ENCODE measurements at regions not wholly inside any gene's neighbourhood (a gene's known extent, or its start where the extent isn't known, plus 50 kb on each side); places are given as distances from the start of the nearest gene placed in this dataset.
"Not testable (repeated sequence)": the region's sequence is repeated elsewhere in the genome, so short reads cannot be mapped to it uniquely, and the experiment has no call there.

DNA sequence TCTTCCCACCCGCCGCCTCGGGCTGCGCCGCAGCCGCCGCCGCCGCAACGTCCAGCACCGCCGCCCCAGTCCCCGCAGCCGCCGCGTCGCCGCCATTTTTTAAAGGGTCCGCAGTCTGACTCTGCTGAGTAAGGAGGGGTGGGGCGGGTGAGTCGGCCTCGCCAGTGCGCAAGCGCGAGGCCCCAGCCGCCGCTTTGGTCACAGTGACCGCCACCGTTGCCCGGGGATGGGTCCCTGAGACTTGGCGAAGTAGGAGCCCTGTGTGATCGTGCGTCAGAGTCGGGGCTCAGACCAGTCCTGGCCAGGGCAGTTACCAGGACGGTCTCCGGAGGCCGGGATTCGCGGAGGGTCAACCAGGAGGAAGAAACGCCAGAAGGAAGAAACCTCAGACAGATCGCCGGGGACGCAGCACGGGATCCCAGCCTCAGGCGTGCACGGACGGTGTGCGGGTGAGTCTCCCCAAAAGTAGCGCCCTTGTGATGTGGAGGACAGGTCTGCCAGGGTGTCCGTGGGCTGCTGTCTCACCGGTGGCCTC is 1414.2 kb upstream of the PCDH10 start:
- peaks cover 0 to 18% of the 10 kb centered on the region in 2 experiments for H3K9me3 ChIP-seq (ENCODE audit: control insufficient read depth in 1 of 2, insufficient read depth in 1 of 2, low read length in 2 of 2)

GRCh38 chr4:131738991-131739390 is 1410.1 kb upstream of the PCDH10 start:
- POLR2A ChIA-PET; H3K4me1 Mint-ChIP-seq (ENCODE audit: low read depth); H3K4me1 ChIP-seq (ENCODE audit: insufficient read depth, low read length); H3K4me3 Mint-ChIP-seq; ATAC-seq (ENCODE audit: poor library complexity); DNase-seq; intact Hi-C loops (cut with DNase I, micrococcal nuclease); H3K4me3 ChIP-seq (ENCODE audit: low read length); H3K27me3 Mint-ChIP-seq; H3K36me3 ChIP-seq (ENCODE audit: insufficient read depth, low read length); H3K27ac ChIP-seq (ENCODE audit: low read depth in 1 of 2, low read length in 2 of 2); H3K36me3 Mint-ChIP-seq (ENCODE audit: low read depth); H3K9me3 Mint-ChIP-seq; CTCF ChIA-PET; H3K27ac Mint-ChIP-seq; H3K27me3 ChIP-seq (ENCODE audit: control insufficient read depth in 1 of 2, insufficient read depth in 2 of 2, low read length in 2 of 2); H3K9me3 ChIP-seq (ENCODE audit: control insufficient read depth in 1 of 2, insufficient read depth in 1 of 2, low read length in 2 of 2): not testable (repeated sequence)

More for the DNA sequence above, 1414.2 kb upstream of the PCDH10 start:
- ATAC-seq (ENCODE audit: poor library complexity); H3K27me3 Mint-ChIP-seq; POLR2A ChIA-PET; H3K4me3 Mint-ChIP-seq; H3K27me3 ChIP-seq (ENCODE audit: control insufficient read depth in 1 of 2, insufficient read depth in 2 of 2, low read length in 2 of 2); H3K27ac Mint-ChIP-seq; H3K4me1 ChIP-seq (ENCODE audit: insufficient read depth, low read length); H3K36me3 ChIP-seq (ENCODE audit: insufficient read depth, low read length); H3K27ac ChIP-seq (ENCODE audit: low read depth in 1 of 2, low read length in 2 of 2); H3K9me3 Mint-ChIP-seq; H3K4me3 ChIP-seq (ENCODE audit: low read length); H3K4me1 Mint-ChIP-seq (ENCODE audit: low read depth); intact Hi-C loops (cut with DNase I, micrococcal nuclease); CTCF ChIA-PET; H3K36me3 Mint-ChIP-seq (ENCODE audit: low read depth): not testable (repeated sequence)
- peak in 2 of 14 experiments; percentile 8 to 50 for DNase-seq

DNA sequence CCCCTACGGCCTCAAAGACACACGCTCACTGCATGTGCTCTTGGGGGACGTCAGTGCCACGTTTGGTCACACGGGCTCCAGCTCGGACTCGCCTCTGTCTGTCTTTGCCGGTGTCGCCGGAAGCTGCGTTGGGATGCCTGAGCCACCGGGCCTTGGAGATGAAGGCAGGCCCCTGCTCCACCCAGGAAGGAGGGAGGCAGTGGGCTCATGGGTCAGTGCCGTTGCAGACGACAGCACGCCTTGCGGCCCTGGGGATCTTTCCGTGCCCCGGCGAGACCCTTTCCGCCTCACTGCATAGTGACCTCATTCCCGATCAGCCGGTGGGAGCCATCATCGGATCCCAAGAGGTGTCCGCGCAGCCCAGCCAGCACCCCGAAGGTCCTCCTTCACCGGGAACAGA is 1407.3 kb upstream of the PCDH10 start:
- DNase-seq; H3K27ac ChIP-seq (ENCODE audit: low read depth in 1 of 2, low read length in 2 of 2); H3K27ac Mint-ChIP-seq; H3K27me3 Mint-ChIP-seq; H3K4me3 ChIP-seq (ENCODE audit: low read length); H3K9me3 ChIP-seq (ENCODE audit: control insufficient read depth in 1 of 2, insufficient read depth in 1 of 2, low read length in 2 of 2); H3K36me3 Mint-ChIP-seq (ENCODE audit: low read depth); H3K36me3 ChIP-seq (ENCODE audit: insufficient read depth, low read length); ATAC-seq (ENCODE audit: poor library complexity); H3K9me3 Mint-ChIP-seq; POLR2A ChIA-PET; H3K4me1 Mint-ChIP-seq (ENCODE audit: low read depth); H3K27me3 ChIP-seq (ENCODE audit: control insufficient read depth in 1 of 2, insufficient read depth in 2 of 2, low read length in 2 of 2); H3K4me3 Mint-ChIP-seq; CTCF ChIA-PET; intact Hi-C loops (cut with DNase I, micrococcal nuclease); H3K4me1 ChIP-seq (ENCODE audit: insufficient read depth, low read length): not testable (repeated sequence)

- H3K4me1 Mint-ChIP-seq (ENCODE audit: low read depth); H3K9me3 ChIP-seq (ENCODE audit: control insufficient read depth in 1 of 2, insufficient read depth in 1 of 2, low read length in 2 of 2); H3K36me3 Mint-ChIP-seq (ENCODE audit: low read depth); H3K27me3 ChIP-seq (ENCODE audit: control insufficient read depth in 1 of 2, insufficient read depth in 2 of 2, low read length in 2 of 2); intact Hi-C loops (cut with DNase I, micrococcal nuclease); H3K27me3 Mint-ChIP-seq; CTCF ChIA-PET; H3K36me3 ChIP-seq (ENCODE audit: insufficient read depth, low read length); POLR2A ChIA-PET; H3K27ac ChIP-seq (ENCODE audit: low read depth in 1 of 2, low read length in 2 of 2); ATAC-seq (ENCODE audit: poor library complexity); H3K4me1 ChIP-seq (ENCODE audit: insufficient read depth, low read length); H3K27ac Mint-ChIP-seq; H3K4me3 Mint-ChIP-seq; H3K9me3 Mint-ChIP-seq; H3K4me3 ChIP-seq (ENCODE audit: low read length): not testable (repeated sequence)
- peak in 2 of 14 experiments; percentile 1 to 8 for DNase-seq
Measured at GRCh38 chr4:131742536-131743205, 1406.4 kb upstream of the PCDH10 start.

- H3K4me3 Mint-ChIP-seq; H3K36me3 ChIP-seq (ENCODE audit: insufficient read depth, low read length); CTCF ChIA-PET; H3K9me3 Mint-ChIP-seq; DNase-seq; H3K27ac ChIP-seq (ENCODE audit: low read depth in 1 of 2, low read length in 2 of 2); H3K36me3 Mint-ChIP-seq (ENCODE audit: low read depth); H3K27me3 Mint-ChIP-seq; H3K4me1 ChIP-seq (ENCODE audit: insufficient read depth, low read length); H3K4me3 ChIP-seq (ENCODE audit: low read length); POLR2A ChIA-PET; H3K9me3 ChIP-seq (ENCODE audit: control insufficient read depth in 1 of 2, insufficient read depth in 1 of 2, low read length in 2 of 2); H3K27ac Mint-ChIP-seq; H3K27me3 ChIP-seq (ENCODE audit: control insufficient read depth in 1 of 2, insufficient read depth in 2 of 2, low read length in 2 of 2); H3K4me1 Mint-ChIP-seq (ENCODE audit: low read depth); intact Hi-C loops (cut with DNase I, micrococcal nuclease); ATAC-seq (ENCODE audit: poor library complexity): not testable (repeated sequence)
Measured at GRCh38 chr4:131743348-131743747, 1405.7 kb upstream of the PCDH10 start.

DNA sequence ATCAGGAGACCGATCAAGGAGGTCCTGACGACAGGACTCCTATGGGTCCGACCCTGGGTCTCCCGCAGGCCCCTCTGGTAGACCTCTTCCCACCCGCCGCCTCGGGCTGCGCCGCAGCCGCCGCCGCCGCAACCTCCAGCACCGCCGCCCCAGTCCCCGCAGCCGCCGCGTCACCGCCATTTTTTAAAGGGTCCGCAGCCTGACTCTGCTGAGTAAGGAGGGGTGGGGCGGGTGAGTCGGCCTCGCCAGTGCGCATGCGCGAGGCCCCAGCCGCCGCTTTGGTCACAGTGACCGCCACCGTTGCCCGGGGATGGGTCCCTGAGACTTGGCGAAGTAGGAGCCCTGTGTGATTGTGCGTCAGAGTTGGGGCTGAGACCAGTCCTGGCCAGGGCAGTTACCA is 1401.9 kb upstream of the PCDH10 start:
- CTCF ChIA-PET; POLR2A ChIA-PET; H3K4me3 ChIP-seq (ENCODE audit: low read length); H3K27me3 ChIP-seq (ENCODE audit: control insufficient read depth in 1 of 2, insufficient read depth in 2 of 2, low read length in 2 of 2); H3K4me3 Mint-ChIP-seq; H3K36me3 Mint-ChIP-seq (ENCODE audit: low read depth); intact Hi-C loops (cut with DNase I, micrococcal nuclease); H3K9me3 Mint-ChIP-seq; H3K27ac ChIP-seq (ENCODE audit: low read depth in 1 of 2, low read length in 2 of 2); H3K27ac Mint-ChIP-seq; H3K4me1 Mint-ChIP-seq (ENCODE audit: low read depth); H3K4me1 ChIP-seq (ENCODE audit: insufficient read depth, low read length); ATAC-seq (ENCODE audit: poor library complexity); H3K27me3 Mint-ChIP-seq; DNase-seq; H3K36me3 ChIP-seq (ENCODE audit: insufficient read depth, low read length): not testable (repeated sequence)
- H3K9me3 ChIP-seq (ENCODE audit: control insufficient read depth in 1 of 2, insufficient read depth in 1 of 2, low read length in 2 of 2): peaks cover 0 to 15% of the 10 kb centered on the region in 2 experiments

DNA sequence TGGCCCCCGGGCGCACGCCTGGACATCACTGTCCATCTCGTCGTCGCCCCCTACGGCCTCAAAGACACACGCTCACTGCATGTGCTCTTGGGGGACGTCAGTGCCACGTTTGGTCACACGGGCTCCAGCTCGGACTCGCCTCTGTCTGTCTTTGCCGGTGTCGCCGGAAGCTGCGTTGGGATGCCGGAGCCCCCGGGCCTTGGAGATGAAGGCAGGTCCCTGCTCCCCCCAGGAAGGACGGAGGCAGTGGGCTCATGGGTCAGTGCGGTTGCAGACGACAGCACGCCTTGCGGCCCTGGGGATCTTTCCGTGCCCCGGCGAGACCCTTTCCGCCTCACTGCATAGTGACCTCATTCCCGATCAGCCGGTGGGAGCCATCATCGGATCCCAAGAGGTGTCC is 1399.9 kb upstream of the PCDH10 start:
- H3K36me3 Mint-ChIP-seq (ENCODE audit: low read depth); DNase-seq; H3K27me3 Mint-ChIP-seq; CTCF ChIA-PET; H3K27ac Mint-ChIP-seq; H3K27ac ChIP-seq (ENCODE audit: low read depth in 1 of 2, low read length in 2 of 2); intact Hi-C loops (cut with DNase I, micrococcal nuclease); H3K4me3 Mint-ChIP-seq; H3K27me3 ChIP-seq (ENCODE audit: control insufficient read depth in 1 of 2, insufficient read depth in 2 of 2, low read length in 2 of 2); H3K4me3 ChIP-seq (ENCODE audit: low read length); ATAC-seq (ENCODE audit: poor library complexity); H3K9me3 ChIP-seq (ENCODE audit: control insufficient read depth in 1 of 2, insufficient read depth in 1 of 2, low read length in 2 of 2); POLR2A ChIA-PET; H3K4me1 Mint-ChIP-seq (ENCODE audit: low read depth); H3K4me1 ChIP-seq (ENCODE audit: insufficient read depth, low read length); H3K9me3 Mint-ChIP-seq; H3K36me3 ChIP-seq (ENCODE audit: insufficient read depth, low read length): not testable (repeated sequence)

Measured in CD4-positive, alpha-beta T cell (primary cell).